Psoas muscle (tissue), 7 donors: ENCODE measurements at regions not wholly inside any gene's neighbourhood (a gene's known extent, or its start where the extent isn't known, plus 50 kb on each side); places are given as distances from the start of the nearest gene placed in this dataset.
"Not testable (repeated sequence)": the region's sequence is repeated elsewhere in the genome, so short reads cannot be mapped to it uniquely, and the experiment has no call there.

ENCODE experiments used
- ATAC-seq, 4 donors: fragments of 200-7000 bp; cut with Tn5 transposase; one replicate each; pipeline ENCODE4 v1.9.1; 2020; ENCODE audit warnings: moderate library complexity in 3 of 4, mild to moderate bottlenecking in 2 of 4
- DNase-seq, 2 donors: peaks; one replicate each; pipeline ENCODE4 v3.0.0-alpha.2; 2020
- H3K27ac ChIP-seq: fragments of 200-600 bp; one replicate; pipeline ENCODE4 v1.8.0; 2022
- H3K27me3 ChIP-seq, 3 donors: fragments of 200-600 bp in 1 of 3; one replicate each; pipeline versions ENCODE4 v1.6.1 to v1.8.0; 2013 to 2022; ENCODE audit warnings: low read length in 2 of 3, mild to moderate bottlenecking in 2 of 3, moderate library complexity in 1 of 3; ENCODE audit not compliant: insufficient read depth in 3 of 3
- H3K36me3 ChIP-seq, 2 donors: fragments of 200-600 bp in 1 of 2; one replicate each; pipeline versions ENCODE4 v1.6.1 to v1.8.0; 2013 to 2022; ENCODE audit warnings: low read depth in 1 of 2, mild to moderate bottlenecking in 1 of 2, moderate library complexity in 1 of 2; ENCODE audit not compliant: insufficient read depth in 1 of 2
- H3K4me1 ChIP-seq: fragments of 200-600 bp; one replicate; pipeline ENCODE4 v1.8.0; 2022
- H3K4me3 ChIP-seq: fragments of 200-600 bp; one replicate; pipeline ENCODE4 v1.8.0; 2022; ENCODE audit warnings: mild to moderate bottlenecking
- H3K9me3 ChIP-seq: fragments of 200-600 bp; one replicate; pipeline ENCODE4 v1.8.0; 2022
- WGBS, 3 donors: extraction: QIAGEN DNeasy Blood & Tissue Kit; methylation state at CpG; one replicate each; pipeline versions ENCODE4 v1.1.6 to v1.1.7; 2013; 5-methylcytosine and 5-hydroxymethylcytosine counted together
- intact Hi-C, 2 donors: fragments of 100-400 bp; cut with DNase I; formaldehyde crosslinking; loops; one replicate each; pipeline versions ENCODE4 v1.11.0 to v1.14.2; 2022
- TF ChIP-seq, protein P1 (sequence below): fragments of 200-600 bp; IDR thresholded peaks from one replicate; pipeline ENCODE4 v1.8.0; 2022; ENCODE audit warnings: antibody characterized with exemption
- donor health status: healthy with polysubstance abuse.
- donor health status: DM: no; HTN: no; CAD: no; lungs with moderate emphysema.
- donor health status: Bipolar disorder and iron deficiency.
- donor health status: healthy.
- donor health status: DM: yes; HTN: yes; CAD: no.
- donor health status: DM: no; HTN: no; CAD: no.
- donor health status: DM: yes; HTN: yes; CAD: no.

DNA sequence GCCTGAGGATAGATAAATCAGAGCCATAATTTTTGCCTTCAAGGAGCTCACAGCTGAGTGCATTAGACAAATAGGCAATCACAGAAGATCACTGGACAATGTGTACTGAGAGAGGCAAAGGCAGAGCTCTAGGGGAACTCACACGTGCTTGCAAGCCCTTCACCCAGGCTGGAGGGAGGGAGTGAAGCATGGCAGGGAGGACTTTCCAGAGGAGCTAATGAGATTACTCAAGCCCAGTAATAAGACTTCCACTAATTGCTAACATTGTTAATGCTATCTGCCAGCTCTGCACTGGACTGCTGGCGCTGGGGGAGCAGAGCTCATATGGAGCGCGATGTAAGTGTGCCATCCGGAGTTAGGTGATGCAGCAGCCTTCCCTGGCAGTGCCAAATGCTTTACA lies 408.4 kb downstream of the NTRK2 start:
- ATAC-seq: no peak
- H3K4me1 ChIP-seq: no peaks in the 10 kb centered on the region
- intact Hi-C loops: no loop called here
- H3K36me3 ChIP-seq: no peaks in the 10 kb centered on the region
- no peaks in the 10 kb centered on the region for H3K9me3 ChIP-seq
- H3K27me3 ChIP-seq: no peaks in the 10 kb centered on the region
- no peak overlapping the region for H3K27ac ChIP-seq
- no peak for DNase-seq
- TF ChIP-seq, protein P1, sequence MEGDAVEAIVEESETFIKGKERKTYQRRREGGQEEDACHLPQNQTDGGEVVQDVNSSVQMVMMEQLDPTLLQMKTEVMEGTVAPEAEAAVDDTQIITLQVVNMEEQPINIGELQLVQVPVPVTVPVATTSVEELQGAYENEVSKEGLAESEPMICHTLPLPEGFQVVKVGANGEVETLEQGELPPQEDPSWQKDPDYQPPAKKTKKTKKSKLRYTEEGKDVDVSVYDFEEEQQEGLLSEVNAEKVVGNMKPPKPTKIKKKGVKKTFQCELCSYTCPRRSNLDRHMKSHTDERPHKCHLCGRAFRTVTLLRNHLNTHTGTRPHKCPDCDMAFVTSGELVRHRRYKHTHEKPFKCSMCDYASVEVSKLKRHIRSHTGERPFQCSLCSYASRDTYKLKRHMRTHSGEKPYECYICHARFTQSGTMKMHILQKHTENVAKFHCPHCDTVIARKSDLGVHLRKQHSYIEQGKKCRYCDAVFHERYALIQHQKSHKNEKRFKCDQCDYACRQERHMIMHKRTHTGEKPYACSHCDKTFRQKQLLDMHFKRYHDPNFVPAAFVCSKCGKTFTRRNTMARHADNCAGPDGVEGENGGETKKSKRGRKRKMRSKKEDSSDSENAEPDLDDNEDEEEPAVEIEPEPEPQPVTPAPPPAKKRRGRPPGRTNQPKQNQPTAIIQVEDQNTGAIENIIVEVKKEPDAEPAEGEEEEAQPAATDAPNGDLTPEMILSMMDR: no peak
- H3K4me3 ChIP-seq: no peak overlapping the region
- WGBS, 3 donors: 83 to 88% (median 84%) methylated on average over 5 of the region's 5 CpGs

DNA sequence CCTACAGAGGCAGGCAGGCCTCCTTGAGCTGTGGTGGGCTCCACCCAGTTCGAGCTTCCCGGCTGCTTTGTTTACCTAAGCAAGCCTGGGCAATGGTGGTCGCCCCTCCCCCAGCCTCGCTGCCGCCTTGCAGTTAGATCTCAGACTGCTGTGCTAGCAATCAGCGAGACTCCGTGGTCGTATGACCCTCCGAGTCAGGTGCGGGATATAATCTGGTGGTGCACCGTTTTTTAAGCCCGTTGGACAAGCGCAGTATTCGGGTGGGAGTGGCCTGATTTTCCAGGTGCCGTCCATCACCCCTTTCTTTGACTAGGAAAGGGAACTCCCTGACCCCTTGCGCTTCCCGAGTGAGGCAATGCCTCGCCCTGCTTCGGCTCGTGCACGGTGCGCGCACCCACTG lies 407.6 kb downstream of the NTRK2 start:
- H3K36me3 ChIP-seq, intact Hi-C loops, DNase-seq, H3K9me3 ChIP-seq, ATAC-seq, H3K4me3 ChIP-seq, H3K27ac ChIP-seq, H3K4me1 ChIP-seq, H3K27me3 ChIP-seq: not testable (repeated sequence)
- 58 to 82% (median 80%) methylated on average over 11 to 15 of the region's 23 CpGs for WGBS, 3 donors
